ENCODE measurements at regions not wholly inside any gene's neighbourhood (a gene's known extent, or its start where the extent isn't known, plus 50 kb on each side); places are given as distances from the start of the nearest gene placed in this dataset.

- H3K27me3 ChIP-seq: no peaks in the 10 kb centered on the region
- H3K36me3 ChIP-seq: no peaks in the 10 kb centered on the region
- no peak overlapping the region for H3K27ac ChIP-seq
- H3K9me3 ChIP-seq: no peaks in the 10 kb centered on the region
- ATAC-seq: no peak
- no peaks in the 10 kb centered on the region for H3K4me1 ChIP-seq
- no peak for DNase-seq
- no peak for TF ChIP-seq CTCF (IDR thresholded peaks at IDR 0.05)
- no peak for TF ChIP-seq POLR2A (IDR thresholded peaks at IDR 0.05)
- no peak overlapping the region for H3K4me3 ChIP-seq
- intact Hi-C loops (cut with DNase I): no loop called here
- 56% methylated on average over 2 of the region's 5 CpGs for WGBS (ENCODE audit: insufficient coverage, low coverage, low lambda C conversion rate, missing lambda C conversion rate)
Measured at GRCh38 chr16:86388976-86389375, 121.4 kb upstream of the FOXF1 start.

- Histone ChIP-seq H3K9me3 (no peaks in the 10 kb centered on the region), H3K4me1 (no peaks in the 10 kb centered on the region), H3K27ac (no peak overlapping the region), H3K27me3 (no peaks in the 10 kb centered on the region), H3K4me3 (no peak overlapping the region), H3K36me3 (no peaks in the 10 kb centered on the region)
- TF ChIP-seq POLR2A (IDR thresholded peaks at IDR 0.05): no peak
- TF ChIP-seq CTCF (IDR thresholded peaks at IDR 0.05): no peak
- intact Hi-C loops (cut with DNase I): no loop called here
- 38% methylated on average over 14 of the region's 17 CpGs for WGBS (ENCODE audit: insufficient coverage, low coverage, low lambda C conversion rate, missing lambda C conversion rate)
- DNase-seq: no peak
- peak in 2 of 4 donors; percentile 19 to 55 for ATAC-seq
Measured at GRCh38 chr16:86389566-86390328, 120.6 kb upstream of the FOXF1 start.

GRCh38 chr16:86390335-86390734 lies 120.0 kb upstream of the FOXF1 start:
- WGBS (ENCODE audit: insufficient coverage, low coverage, low lambda C conversion rate, missing lambda C conversion rate): 80% methylated on average over 1 of the region's 1 CpG
- Histone ChIP-seq H3K27me3 (no peaks in the 10 kb centered on the region), H3K4me3 (no peak overlapping the region), H3K27ac (no peak overlapping the region), H3K4me1 (no peaks in the 10 kb centered on the region), H3K9me3 (no peaks in the 10 kb centered on the region), H3K36me3 (no peaks in the 10 kb centered on the region)
- no peak for DNase-seq
- no peak for TF ChIP-seq POLR2A (IDR thresholded peaks at IDR 0.05)
- TF ChIP-seq CTCF (IDR thresholded peaks at IDR 0.05): no peak
- no peak for ATAC-seq
- intact Hi-C loops (cut with DNase I): no loop called here

GRCh38 chr16:86391486-86391885 lies 118.8 kb upstream of the FOXF1 start:
- H3K36me3 ChIP-seq: no peaks in the 10 kb centered on the region
- DNase-seq (no peak), ATAC-seq (no peak)
- H3K4me3 ChIP-seq: no peak overlapping the region
- intact Hi-C loops (cut with DNase I): no loop called here
- no peaks in the 10 kb centered on the region for H3K4me1 ChIP-seq
- WGBS (ENCODE audit: insufficient coverage, low coverage, low lambda C conversion rate, missing lambda C conversion rate): 64% methylated on average over 6 of the region's 6 CpGs
- H3K27me3 ChIP-seq: no peaks in the 10 kb centered on the region
- no peaks in the 10 kb centered on the region for H3K9me3 ChIP-seq
- H3K27ac ChIP-seq: no peak overlapping the region
- TF ChIP-seq CTCF (IDR thresholded peaks at IDR 0.05): no peak
- no peak for TF ChIP-seq POLR2A (IDR thresholded peaks at IDR 0.05)
